ENCODE measurements at regions not wholly inside any gene's neighbourhood (a gene's known extent, or its start where the extent isn't known, plus 50 kb on each side); places are given as distances from the start of the nearest gene placed in this dataset.

DNA sequence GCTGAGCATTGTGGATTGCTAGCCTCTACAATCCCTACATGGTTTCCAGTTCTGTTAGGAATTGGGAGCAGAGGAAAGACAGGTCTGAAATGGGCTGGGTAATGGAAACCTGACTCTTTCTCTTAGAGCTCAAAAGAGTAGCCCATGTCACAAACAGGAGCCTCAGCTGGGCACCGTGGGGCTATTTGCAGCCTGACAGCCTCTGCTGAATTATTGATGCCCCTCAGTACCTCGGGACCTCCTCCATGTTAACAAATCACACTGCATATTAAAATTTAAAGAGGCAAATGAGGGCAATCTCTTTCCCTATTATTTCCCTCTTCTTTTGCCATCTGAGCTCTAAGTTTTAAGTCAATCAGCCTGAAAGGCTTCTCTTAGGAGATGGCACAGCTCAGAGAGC, 157.1 kb downstream of the TSEN15 start:
- H3K23me2 ChIP-seq (ENCODE audit: insufficient read length, low read depth, low read length, poor library complexity, severe bottlenecking): no peaks in the 10 kb centered on the region
- H2AFZ ChIP-seq (ENCODE audit: low read length): no peak overlapping the region
- no peak overlapping the region for H3K4ac ChIP-seq (ENCODE audit: low read depth, low read length)
- no peaks in the 10 kb centered on the region for H4K20me1 ChIP-seq (ENCODE audit: control insufficient read depth, insufficient read depth, insufficient read length)
- H3K14ac ChIP-seq (ENCODE audit: insufficient read depth, low read length): no peak overlapping the region
- H3K79me1 ChIP-seq (ENCODE audit: insufficient read depth, low read depth, low read length, poor library complexity, severe bottlenecking): no peaks in the 10 kb centered on the region
- no peak overlapping the region for H2BK12ac ChIP-seq (ENCODE audit: insufficient read length, low read depth, low read length)
- H2BK120ac ChIP-seq (ENCODE audit: low read depth, low read length, poor library complexity, severe bottlenecking): no peak overlapping the region
- H3K56ac ChIP-seq (ENCODE audit: insufficient read length, low read depth, low read length): no peak overlapping the region
- no peak overlapping the region for H4K8ac ChIP-seq (replicated peaks; ENCODE audit: insufficient read length, low read depth, low read length)
- H3K27ac ChIP-seq (ENCODE audit: insufficient read length, low read depth, low read length): no peak overlapping the region
- DNase-seq: no peak
- H3K9ac ChIP-seq (ENCODE audit: extremely low read depth, insufficient read length, low read length): no peak overlapping the region
- no peak overlapping the region for H3T11ph ChIP-seq (ENCODE audit: low read length)
- no peaks in the 10 kb centered on the region; a peak in 1 of 7 replicates for H3K36me3 Mint-ChIP-seq (ENCODE audit: insufficient read depth in 1 of 3, low read depth in 3 of 3)
- H2BK5ac ChIP-seq (ENCODE audit: insufficient read length, low read length): no peak overlapping the region
- H3K27ac Mint-ChIP-seq: no peak overlapping the region
- no peaks in the 10 kb centered on the region for H3K27me3 ChIP-seq (ENCODE audit: insufficient read depth, low read length)
- H3K27me3 Mint-ChIP-seq (ENCODE audit: low read depth): no peaks in the 10 kb centered on the region
- H4K5ac ChIP-seq (ENCODE audit: insufficient read length, low read depth, low read length): no peak overlapping the region
- no peak overlapping the region for H2BK15ac ChIP-seq (ENCODE audit: low read depth, low read length)
- H3K9me3 ChIP-seq (ENCODE audit: control insufficient read depth, low read depth, low read length): no peaks in the 10 kb centered on the region
- H3K79me2 ChIP-seq (ENCODE audit: insufficient read depth, low read length): no peaks in the 10 kb centered on the region
- no peak overlapping the region for H3K23ac ChIP-seq (ENCODE audit: insufficient read length, low read depth, low read length)
- H4K91ac ChIP-seq (ENCODE audit: insufficient read length, low read depth, low read length): no peak overlapping the region
- peaks cover 4% of the 10 kb centered on the region; the same call in 1 of the 2 replicates for H3K4me1 ChIP-seq (ENCODE audit: insufficient read depth, low read length)
- WGBS (ENCODE audit: extremely low coverage, insufficient read length, low lambda C conversion rate): no CpG with 5 or more reads among the region's 2 CpGs
- H3K4me2 ChIP-seq (ENCODE audit: insufficient read depth, insufficient read length, low read length): no peak overlapping the region
- H3K18ac ChIP-seq (ENCODE audit: insufficient read length, low read depth, low read length): no peak overlapping the region
- no peak overlapping the region for H2BK20ac ChIP-seq (ENCODE audit: low read depth, low read length, poor library complexity, severe bottlenecking)
- TF ChIP-seq, protein P1, sequence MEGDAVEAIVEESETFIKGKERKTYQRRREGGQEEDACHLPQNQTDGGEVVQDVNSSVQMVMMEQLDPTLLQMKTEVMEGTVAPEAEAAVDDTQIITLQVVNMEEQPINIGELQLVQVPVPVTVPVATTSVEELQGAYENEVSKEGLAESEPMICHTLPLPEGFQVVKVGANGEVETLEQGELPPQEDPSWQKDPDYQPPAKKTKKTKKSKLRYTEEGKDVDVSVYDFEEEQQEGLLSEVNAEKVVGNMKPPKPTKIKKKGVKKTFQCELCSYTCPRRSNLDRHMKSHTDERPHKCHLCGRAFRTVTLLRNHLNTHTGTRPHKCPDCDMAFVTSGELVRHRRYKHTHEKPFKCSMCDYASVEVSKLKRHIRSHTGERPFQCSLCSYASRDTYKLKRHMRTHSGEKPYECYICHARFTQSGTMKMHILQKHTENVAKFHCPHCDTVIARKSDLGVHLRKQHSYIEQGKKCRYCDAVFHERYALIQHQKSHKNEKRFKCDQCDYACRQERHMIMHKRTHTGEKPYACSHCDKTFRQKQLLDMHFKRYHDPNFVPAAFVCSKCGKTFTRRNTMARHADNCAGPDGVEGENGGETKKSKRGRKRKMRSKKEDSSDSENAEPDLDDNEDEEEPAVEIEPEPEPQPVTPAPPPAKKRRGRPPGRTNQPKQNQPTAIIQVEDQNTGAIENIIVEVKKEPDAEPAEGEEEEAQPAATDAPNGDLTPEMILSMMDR (conservative IDR thresholded peaks at IDR 0.05): no peak
- H3K4me1 Mint-ChIP-seq: peaks cover 9 to 11% of the 10 kb centered on the region in 2 experiments
- H3K9me3 Mint-ChIP-seq: no peaks in the 10 kb centered on the region
- H2AK5ac ChIP-seq (ENCODE audit: insufficient read length, low read length): no peak overlapping the region
- H3K4me3 Mint-ChIP-seq: no peak overlapping the region
